NCI-H1048 (cell line): ENCODE measurements at regions not wholly inside any gene's neighbourhood (a gene's known extent, or its start where the extent isn't known, plus 50 kb on each side); places are given as distances from the start of the nearest gene placed in this dataset.
"Not testable (repeated sequence)": the region's sequence is repeated elsewhere in the genome, so short reads cannot be mapped to it uniquely, and the experiment has no call there.

Experiments used
- DNase-seq: peaks from one replicate; lab custom pipeline; 2025; lab: John Stamatoyannopoulos, UW

DNA sequence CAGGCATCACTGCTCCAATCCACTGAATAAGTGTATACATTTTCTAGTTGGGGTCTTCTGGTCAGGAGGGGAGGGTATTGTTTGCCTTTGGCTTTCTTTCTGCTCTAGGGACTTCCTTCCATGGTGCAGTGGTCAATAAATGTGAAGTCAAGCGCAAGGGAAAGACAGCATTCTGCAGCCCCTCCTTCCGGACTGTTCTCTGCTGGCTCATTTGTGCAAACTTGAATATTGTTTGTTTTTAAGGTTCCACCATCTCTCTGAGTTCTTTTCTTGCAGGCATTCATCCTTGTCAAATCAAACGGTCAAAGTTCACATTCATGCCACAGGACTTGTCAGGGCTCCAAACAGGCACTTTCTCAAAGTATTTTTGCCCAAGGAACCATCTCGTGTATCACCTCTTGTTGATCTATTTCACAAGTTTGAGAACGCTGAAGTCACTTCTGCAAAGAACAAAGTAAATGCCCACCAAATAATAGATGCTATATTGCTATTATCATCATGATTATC lies 205.6 kb upstream of the KAZN start:
- DNase-seq, result no peak

DNA sequence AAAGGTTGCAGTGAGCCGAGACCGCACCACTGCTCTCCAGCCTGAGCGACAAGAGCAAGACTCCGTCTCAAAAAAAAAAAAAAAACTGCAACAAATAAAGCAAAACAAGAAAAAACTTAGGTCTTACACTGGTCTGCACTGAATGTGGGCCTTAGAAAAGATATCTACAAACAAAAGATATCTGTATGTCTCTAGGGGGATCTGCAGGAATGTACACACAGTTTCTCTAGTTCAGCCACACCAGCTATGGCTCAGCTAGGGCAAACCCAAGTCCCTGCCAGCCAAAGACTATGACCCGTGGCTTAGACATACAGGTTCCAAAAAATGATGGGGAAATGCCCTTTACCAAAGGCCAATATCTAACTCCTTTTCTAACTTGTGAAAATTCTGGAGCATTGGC lies 202.4 kb upstream of the KAZN start:
- DNase-seq, result no peak

DNA sequence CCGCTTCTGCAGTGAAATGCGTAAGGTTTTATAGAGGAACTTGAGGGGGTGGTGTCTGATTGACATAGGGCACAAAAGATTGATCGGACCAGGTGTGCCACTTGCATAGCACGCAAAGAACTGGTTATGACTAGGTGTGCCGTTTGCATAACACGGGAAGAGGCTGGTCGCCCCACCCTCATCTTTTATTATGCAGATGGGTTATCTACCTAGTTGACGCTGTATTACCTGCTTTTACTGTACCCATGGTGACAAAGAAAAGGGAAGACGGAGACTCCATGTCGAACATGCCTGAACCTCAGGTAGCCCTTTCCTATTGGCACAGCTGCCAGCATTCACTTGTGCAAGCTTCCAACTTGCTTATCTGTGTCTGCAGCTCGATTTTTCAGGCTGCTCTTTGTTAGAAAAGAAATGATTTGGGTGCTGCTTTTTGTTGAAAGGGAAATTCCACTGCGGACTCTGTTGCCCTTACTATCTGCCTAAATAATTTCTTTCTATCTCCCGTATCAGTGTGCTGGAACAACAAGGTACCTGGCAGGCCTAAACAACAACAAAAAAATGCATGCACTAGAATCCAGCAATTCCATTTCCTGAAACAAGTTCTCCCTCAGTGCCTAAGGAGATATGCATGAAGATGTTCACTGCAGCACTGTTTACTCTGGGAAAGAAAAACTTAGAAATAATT lies 194.4 kb upstream of the KAZN start:
- DNase-seq, result no peak

DNA sequence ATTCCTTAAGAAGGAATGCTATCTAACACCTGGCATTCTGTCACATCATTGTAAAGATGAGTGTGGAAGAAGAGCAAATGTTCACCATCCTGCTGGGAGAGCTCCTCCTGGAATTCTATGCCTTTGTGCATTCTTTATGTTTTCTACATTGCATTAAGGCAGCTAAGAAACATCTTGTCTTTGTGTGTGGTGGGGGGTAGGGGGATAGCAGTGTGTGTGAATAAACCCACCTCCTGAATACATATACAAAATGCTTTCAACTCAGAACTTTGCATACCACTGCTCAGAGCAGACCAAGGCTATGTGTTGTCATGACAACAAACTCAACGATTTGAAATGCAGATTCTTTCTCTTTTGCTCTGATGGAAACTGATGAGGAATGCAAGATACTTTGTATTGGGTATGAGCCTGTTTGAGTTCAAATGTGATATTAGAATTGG lies 193.6 kb upstream of the KAZN start:
- DNase-seq, result no peak

DNA sequence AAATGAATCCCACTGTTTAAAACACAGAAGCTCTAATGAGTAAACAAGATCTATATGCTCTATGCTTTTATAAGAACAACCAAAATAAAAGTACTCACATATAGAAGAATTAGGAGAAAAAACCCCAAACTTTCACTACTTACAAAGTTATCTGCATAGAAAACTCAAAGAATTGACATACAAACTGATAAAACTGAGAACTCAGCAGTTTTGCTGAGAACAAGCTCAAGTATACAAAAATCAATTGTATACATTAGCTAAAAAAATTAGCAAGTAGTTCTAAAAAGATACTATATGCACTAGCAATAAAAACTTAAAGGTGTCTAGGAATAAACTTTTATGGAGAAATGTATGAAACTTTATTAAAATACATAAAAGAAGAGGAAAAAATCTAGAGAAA lies 186.2 kb upstream of the KAZN start:
- DNase-seq, result no peak

DNA sequence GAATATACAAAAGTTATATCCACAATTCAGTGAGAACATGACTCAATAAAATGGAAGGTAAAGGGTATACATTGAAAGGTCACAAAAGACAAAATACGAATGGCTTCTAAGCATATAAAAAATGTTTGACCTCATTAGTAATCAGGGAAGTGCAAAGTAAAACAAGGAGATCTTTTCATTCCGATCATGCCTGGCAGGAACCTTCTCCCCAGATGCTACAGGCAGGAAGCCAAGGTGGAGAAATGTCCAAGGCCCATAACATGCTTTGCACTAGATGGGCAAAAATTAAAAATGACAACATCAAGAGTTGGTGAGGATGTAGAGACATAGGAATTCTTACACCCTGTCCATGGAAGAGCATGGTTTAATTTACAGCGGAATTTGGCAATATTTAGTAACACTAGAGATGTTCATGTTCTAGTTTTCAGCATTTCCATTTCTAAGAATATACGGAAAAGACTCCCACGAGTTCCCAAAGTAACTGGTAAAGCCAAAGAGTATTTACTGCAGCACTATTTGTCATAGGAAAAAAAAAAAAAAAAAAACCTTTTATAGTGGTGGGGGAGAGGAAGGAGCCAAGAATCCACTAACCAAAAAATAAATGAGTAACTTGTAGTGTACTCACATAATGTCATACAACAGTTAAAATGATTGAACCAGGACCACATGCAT lies 184.5 kb upstream of the KAZN start:
- DNase-seq, result no peak

DNA sequence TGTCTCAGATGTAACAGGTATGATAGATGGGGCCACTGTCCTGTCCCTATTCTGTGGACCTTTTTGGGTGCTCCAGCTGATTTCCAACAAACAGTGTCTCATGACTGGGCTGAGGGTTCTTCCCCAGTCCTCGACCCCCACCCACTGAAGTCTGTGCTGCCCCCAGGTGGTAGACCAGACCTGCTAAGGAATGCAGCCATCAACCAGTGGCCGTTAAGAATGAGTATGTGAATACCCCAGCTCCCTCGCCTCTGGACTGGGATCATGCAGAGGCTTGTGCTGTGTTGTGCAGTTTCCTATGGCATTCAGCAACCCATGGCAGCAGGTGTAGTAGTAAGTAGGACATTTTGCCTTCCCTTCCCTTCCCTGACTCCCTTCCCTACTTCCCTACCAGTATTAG lies 183.1 kb upstream of the KAZN start:
- no peak for DNase-seq

DNA sequence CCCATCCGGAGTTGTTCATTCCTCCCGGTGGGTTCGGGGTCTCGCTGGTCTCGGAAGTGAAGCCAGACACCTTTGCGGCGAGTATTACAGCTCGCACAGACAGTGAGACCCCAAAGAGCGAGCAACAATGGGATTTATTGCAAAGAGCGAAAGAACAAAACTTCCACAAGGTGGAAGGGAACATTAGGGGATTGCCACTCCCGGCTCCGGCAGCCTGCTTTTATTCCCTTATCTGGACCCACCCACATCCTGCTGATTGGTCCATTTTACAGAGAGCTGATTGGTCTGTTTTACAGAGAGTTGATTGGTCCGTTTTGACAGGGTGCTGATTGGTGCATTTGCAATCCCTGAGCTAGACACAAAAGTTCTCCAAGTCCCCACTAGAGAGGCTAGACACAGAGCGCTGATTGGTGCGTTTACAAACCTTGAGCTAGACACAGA lies 178.7 kb upstream of the KAZN start:
- DNase-seq, result not testable (repeated sequence)

DNA sequence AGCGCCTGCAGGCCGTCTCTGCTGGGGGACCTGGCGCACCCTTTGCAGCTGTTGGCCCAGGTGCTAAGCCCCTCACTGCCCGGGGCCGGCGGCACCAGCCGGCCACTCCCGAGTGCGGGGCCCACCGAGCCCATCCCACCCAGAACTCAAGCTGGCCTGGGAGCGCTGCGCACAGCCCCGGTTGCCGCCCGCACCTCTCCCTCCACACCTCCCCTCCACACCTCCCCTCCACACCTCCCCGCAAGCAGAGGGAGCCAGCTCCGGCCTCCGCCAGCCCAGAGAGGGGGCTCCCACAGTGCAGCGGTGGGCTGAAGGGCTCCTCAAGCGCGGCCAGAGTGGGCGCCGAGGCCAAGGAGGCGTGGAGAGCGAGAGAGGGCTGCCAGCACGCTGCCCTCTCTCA lies 177.8 kb upstream of the KAZN start:
- no peak for DNase-seq

DNA sequence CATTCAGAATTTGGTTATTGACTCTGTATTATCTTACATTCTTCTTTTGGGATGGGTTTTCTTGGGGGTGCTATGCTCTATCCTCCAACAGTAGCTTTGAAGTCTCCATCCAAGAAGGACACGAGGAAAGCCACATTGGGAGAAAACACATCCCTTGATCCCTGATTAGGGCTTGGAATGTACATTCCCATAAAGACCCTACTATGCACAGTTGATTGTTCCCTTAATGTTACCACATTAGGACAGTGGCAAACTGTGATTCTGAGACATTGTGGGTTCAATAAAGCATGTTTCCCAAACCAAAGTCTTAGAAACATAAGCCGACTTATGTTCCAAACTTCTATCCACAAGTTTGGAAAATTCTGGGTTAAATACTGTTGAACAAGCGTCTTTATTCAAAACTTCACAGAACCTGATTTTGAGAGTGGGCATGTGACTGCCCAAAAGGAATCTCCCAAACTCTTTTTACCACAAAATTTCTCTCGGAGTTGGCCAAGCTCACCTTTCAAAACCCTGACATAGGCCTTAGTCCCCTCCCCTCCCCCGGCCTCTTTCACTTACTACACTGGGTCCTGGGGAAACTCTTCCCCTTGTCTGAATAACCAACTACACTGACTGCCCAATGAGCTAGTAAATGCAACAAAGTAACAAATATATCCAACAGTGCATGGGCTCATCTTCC lies 177.0 kb upstream of the KAZN start:
- no peak for DNase-seq

DNA sequence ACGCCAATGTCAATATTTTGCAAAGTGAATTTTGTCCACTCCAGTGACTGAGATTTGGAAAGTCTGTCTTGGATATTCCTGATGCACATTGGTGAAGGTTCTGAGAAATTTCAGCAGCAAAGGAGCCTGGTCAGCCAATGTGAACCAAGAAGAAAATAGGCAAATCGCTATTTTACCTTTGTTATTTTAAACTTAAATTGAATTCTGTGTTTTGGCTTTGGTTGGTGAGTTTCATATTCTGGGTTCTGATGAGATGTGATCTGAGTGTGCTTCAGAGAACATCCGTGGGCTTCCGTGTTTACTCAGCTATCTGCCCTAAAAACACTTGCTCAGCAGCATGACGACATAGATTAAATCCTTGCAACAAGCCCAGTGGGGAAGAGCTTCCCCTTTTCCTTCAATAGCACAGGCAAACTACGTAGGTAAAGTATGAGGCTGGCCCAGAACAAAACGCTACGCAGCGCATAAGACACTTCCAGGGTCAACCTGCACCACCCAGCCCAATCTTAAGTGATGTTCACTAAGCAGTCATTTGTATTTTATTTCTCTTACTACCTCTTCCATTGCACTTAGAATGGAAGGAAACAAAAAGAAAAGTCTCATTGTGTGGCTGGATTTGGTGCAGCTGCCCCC lies 176.4 kb upstream of the KAZN start:
- no peak for DNase-seq

DNA sequence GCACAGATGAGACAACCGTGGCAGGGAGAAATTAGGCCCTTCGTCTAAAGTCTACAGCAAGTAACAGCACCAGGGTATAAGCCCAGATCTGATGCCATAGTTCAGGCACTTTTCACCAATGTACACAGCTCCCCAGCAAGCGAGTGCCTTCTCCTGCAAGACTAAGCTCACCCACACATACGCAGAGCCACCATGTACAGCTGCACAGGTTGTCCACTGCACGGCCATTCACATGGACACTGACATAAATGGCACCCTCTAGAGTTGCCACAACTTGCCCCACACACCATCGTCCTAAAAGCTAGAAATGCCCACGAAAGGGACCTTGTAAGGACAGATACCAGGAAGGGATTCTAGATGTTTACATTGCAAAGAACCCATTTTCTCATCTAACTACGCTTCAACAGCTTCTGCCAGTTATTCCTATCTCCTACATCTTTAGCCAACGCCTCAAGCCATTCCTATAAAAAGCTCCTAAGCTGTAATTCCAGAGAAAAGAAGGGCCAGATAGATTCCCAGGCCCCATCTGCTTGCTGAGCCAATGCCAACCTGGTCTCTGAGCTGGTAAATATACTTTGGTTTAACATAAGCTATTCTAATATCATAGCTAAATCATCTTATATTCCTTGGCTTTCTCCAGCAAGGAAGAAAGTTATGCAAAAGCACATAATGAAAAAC lies 174.0 kb upstream of the KAZN start:
- no peak for DNase-seq

DNA sequence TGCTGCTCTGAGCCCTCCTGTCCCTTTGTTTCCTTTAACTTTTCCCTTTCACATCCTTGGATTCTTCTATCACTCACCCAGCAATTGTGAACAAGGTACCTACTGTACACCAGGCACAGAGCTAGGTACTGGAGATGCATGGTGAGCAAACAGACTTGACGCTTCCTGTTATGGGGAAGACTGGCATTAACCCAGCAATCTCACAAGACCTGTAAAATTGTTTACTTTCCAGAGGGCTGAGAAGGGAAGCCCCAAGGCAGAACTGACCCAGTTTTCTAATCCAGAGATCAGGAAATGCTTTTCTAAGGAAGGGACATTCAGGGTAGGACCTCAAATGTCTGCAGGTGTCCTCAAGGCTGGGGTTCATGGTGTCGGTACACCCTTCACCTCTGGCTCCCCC lies 171.6 kb upstream of the KAZN start:
- no peak for DNase-seq

DNA sequence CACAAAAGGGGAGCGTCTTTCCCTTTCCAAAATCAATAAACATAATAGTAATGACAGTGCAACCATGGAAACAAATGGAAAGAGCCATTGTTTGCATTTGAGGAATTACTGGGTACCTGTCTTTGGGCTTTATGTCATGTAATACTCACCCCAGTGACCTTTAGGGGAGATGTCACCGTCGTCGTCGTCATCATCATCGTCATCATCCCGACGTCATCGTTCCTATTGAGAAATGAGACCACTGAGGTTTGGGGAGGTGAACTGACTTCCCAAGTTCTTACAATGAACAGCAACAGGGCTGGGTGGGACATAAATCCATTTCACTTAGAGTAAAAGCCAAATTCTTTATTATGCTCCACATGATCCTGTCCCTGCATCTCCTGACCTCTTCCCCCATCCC lies 168.9 kb upstream of the KAZN start:
- no peak for DNase-seq

DNA sequence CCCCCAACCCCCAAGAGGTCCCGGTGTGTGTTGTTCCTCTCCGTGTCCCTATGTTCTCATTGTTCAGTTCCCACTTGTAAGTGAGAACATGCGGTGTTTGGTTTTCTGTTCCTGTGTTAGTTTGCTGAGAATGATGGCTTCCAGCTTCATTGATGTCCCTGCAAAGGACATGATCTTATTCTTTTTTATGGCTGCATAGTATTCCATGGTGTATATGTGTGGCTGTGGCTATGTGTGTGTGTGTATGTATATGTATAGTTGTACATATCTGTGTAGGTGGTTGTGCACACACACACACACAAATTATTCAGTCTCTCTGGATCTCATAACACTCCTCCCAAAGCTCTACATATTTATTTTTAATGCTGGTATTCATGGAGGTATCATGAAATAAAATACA lies 165.8 kb upstream of the KAZN start:
- DNase-seq, result not testable (repeated sequence)

DNA sequence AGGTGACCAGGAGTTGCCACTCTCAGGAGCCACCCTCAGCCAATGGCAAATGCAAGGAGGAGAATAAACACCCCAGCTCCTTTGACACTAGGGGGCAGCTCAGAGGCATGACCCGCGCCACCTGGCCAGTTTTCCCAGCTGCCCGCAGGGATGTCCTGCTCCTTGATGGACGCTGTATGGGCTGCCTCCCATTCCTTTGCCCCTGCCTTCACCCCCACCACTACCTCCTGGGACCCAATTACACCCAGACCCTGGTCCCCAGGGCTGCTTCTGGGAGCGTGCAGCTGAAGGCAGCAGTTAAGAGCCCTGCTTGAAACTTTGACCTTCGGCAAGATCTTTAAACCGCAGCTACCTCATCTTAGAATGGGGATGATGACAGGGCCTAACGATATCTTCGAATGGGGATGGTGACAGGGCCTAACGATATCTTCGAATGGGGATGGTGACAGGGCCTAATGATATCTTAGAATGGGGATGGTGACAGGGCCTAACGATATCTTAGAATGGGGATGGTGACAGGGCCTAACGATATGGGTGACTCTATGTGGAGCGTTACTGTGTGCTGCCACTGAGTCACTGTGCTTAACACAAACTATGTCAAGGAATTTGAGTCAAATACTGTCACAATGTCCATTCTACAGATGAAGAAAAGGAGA lies 163.0 kb upstream of the KAZN start:
- no peak for DNase-seq

DNA sequence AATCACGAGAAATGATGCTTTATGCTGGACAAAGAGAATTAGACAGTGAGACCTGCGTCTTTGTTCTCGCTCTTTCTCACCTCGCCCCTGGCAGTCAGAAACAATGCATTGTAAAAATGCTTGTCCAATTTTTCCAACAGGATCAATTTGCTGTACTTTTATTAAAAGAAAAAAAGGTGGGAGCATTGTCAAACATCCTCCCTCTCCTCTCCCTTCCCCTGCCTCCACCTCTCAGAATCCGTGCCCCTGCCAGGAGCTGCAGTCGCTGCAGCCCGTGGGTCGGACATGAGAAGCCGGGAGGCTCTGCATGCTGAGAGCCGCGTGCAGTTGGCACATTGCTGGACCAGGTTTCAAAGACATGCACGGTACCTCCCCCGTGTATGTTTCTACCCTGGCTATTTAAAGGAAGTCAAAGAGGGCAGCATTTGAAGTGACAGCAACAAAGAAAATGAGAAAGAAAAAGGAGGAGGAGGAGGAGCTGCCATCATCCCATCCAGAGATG lies 161.0 kb upstream of the KAZN start:
- DNase-seq, result no peak

DNA sequence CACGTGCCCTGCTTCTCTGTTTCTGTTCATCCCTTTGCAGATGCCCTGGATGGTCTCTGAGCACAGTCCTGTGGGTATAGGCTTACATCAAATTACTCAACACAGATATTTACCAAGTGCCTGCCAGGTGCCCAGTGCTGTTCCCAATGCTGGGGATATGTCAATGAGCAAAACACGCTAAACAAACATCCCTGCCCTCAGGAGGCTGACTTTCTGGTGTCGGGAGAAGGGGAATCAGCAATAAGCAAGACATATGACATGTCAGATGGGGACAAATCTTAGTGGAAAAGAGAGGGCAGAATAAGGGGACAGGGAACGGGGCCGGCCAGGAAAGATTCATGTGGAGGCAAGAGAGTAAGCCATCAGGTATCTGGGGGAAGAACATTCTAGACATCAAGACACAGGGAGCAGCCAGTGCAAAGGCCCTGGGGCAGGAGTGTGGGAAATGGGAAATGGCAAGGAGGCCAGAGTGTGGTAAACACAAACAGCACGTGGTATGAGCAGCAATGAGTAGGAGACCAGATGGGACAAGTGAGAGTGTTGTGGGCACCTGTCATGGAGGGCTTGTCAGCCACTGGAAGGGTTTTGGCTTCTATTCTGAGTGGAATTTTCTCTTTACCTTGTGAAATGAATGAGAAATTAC lies 160.2 kb upstream of the KAZN start:
- DNase-seq, result no peak

DNA sequence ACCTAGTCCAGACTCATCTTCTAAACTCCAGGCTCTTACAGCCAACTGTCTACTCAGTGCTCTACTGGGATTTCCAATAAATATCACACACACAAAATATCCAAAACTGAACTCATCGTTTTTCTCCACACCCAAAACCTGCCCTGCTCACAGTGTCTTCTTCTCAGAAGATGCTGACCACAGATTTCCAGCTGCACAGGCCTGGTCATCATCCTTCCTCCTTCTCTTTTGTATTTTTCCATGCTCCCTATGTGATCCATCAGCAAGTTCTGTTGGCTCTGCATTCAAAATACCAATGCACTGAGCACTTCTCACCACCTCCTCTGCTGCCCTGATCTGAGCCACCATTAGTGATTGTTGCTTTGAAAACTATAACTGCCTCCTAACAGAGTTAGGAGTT lies 159.5 kb upstream of the KAZN start:
- DNase-seq, result no peak

DNA sequence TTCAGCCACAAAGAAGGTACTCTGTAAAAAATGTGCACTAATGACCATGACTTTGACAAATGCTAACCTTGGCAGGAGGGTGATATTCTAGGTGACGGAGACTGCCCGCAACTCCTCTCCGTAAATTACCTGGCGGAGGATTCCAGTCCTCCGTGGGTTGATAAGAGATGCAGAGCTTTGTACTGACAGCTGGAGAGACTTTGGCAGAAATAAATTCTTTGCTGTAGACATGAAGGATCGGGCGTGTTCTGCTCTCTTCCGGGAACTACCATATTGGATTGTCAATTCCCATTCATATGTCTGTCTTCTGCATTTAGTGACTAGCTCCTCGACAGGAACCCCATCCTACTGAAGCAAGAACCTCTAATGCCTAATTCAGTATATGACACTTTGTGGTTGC lies 158.3 kb upstream of the KAZN start:
- no peak for DNase-seq

DNA sequence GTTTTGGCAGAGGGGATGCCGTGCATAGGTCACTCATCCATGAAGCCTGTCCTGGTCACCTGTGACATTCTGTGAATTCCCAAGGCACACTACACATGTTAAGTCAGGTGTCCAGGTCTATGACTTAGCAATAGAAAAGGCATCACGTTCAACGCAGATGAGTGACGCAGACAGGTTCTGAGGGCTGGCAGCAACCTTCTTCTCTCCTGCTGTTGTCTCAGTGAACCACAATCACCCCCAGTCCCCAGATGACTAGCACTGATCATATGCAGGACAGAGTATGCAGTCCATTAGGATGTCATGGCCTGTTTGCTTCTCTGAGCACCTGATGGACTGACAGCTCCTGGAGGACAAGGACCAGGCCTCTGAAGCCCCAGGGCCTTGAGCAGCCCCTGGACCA lies 157.8 kb upstream of the KAZN start:
- no peak for DNase-seq
